Thyroid gland (tissue), 4 donors: ENCODE measurements at regions not wholly inside any gene's neighbourhood (a gene's known extent, or its start where the extent isn't known, plus 50 kb on each side); places are given as distances from the start of the nearest gene placed in this dataset.

Experiments
- POLR2A ChIP-seq, 2 donors: fragments of 450-650 bp; IDR thresholded peaks; one replicate each; pipeline ENCODE4 v1.6.1; 2017; ENCODE audit warnings: antibody characterized with exemption in 2 of 2, mild to moderate bottlenecking in 2 of 2, moderate library complexity in 1 of 2
- TF ChIP-seq, protein P1 (sequence below), 6 experiments: fragments of 200-600 bp in 3 of 6; fragments of 450-650 bp in 3 of 6; sonication (generic) in 3 of 6; IDR thresholded peaks; one replicate each; pipeline ENCODE4 v1.5.1; 2016 to 2019; ENCODE audit warnings: antibody characterized with exemption in 6 of 6, mild to moderate bottlenecking in 2 of 6, inconsistent platforms in 1 of 6, moderate library complexity in 1 of 6

DNA sequence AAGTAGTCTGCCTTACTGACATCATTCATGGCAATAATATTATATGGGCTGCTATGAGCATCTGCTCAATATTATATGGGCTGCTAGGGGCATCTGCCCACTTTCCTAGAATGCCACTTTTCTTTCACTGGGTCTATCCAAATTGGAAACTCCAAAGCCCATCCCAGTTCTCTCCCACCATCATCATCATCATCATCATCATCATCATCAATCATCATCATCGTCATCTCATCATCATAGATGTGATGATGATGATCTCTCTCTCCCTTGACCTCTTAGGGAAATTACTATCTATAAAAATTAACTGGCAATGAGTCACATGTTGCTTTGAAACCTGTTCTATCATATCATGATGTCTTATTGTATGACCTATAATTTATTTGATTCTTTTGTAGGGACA is 222.0 kb downstream of the TJP1 start:
- TF ChIP-seq, protein P1, sequence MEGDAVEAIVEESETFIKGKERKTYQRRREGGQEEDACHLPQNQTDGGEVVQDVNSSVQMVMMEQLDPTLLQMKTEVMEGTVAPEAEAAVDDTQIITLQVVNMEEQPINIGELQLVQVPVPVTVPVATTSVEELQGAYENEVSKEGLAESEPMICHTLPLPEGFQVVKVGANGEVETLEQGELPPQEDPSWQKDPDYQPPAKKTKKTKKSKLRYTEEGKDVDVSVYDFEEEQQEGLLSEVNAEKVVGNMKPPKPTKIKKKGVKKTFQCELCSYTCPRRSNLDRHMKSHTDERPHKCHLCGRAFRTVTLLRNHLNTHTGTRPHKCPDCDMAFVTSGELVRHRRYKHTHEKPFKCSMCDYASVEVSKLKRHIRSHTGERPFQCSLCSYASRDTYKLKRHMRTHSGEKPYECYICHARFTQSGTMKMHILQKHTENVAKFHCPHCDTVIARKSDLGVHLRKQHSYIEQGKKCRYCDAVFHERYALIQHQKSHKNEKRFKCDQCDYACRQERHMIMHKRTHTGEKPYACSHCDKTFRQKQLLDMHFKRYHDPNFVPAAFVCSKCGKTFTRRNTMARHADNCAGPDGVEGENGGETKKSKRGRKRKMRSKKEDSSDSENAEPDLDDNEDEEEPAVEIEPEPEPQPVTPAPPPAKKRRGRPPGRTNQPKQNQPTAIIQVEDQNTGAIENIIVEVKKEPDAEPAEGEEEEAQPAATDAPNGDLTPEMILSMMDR (IDR thresholded peaks at IDR 0.05): no peak
- TF ChIP-seq POLR2A (IDR thresholded peaks at IDR 0.05): no peak
